ENCODE measurements at regions not wholly inside any gene's neighbourhood (a gene's known extent, or its start where the extent isn't known, plus 50 kb on each side); places are given as distances from the start of the nearest gene placed in this dataset.

DNA sequence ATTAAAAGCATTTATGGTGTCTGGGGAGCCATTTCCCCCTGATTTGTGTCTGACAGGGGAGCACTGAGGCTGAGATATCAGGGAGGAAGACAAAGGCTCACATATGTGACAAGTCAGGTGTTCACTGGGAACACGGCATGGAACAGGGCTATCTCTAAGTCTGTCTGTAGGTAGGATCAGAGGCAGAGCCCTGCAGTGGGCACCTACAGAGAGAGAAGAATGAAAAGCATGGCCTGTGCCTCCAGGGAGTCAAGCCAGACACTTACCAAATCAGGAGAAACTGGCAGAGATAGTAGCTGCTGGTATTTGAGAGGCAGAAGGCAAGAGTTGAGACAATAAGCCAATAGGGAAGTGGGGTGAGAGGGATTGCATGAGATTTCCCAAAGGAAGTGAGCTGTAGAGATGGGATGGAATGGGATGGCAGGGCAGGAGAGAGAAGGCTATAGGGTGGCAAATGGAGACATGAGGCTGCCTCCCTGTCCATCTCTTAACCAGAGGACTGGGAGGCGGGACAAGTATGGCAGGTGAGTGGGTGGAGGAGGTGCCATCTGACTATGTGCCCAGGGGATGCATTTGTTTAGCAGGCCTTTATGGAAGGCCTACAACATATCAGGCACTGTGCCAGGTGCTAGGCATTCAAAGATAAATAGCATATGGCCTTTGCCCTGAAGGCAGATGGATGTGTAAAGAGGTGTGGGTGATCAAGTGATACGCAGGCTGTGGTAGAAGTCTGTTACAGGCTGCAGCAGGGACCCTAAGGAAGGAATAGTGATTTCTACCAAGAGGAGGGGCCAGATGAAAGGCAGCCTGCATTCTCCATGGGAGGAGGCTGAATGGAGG, 136.2 kb upstream of the IPO9 start:
- CTCF ChIA-PET, result no interaction called here
- no peaks in the 10 kb centered on the region for H3K36me3 Mint-ChIP-seq (ENCODE audit: insufficient read depth, unreplicated experiment)
- H3K9me3 Mint-ChIP-seq (ENCODE audit: low read depth, unreplicated experiment), result no peaks in the 10 kb centered on the region
- no peak for DNase-seq
- H3K4me3 Mint-ChIP-seq (ENCODE audit: low read depth, unreplicated experiment), result no peak overlapping the region
- peaks cover 16% of the 10 kb centered on the region for H3K27me3 Mint-ChIP-seq (ENCODE audit: unreplicated experiment)
- no peak overlapping the region for H3K27ac Mint-ChIP-seq (ENCODE audit: unreplicated experiment)
- no TSS peak for BruUV-seq (replicated peaks)
- TF ChIP-seq, protein P1, sequence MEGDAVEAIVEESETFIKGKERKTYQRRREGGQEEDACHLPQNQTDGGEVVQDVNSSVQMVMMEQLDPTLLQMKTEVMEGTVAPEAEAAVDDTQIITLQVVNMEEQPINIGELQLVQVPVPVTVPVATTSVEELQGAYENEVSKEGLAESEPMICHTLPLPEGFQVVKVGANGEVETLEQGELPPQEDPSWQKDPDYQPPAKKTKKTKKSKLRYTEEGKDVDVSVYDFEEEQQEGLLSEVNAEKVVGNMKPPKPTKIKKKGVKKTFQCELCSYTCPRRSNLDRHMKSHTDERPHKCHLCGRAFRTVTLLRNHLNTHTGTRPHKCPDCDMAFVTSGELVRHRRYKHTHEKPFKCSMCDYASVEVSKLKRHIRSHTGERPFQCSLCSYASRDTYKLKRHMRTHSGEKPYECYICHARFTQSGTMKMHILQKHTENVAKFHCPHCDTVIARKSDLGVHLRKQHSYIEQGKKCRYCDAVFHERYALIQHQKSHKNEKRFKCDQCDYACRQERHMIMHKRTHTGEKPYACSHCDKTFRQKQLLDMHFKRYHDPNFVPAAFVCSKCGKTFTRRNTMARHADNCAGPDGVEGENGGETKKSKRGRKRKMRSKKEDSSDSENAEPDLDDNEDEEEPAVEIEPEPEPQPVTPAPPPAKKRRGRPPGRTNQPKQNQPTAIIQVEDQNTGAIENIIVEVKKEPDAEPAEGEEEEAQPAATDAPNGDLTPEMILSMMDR (IDR thresholded peaks at IDR 0.05; ENCODE audit: unreplicated experiment), result no peak
- H3K4me1 Mint-ChIP-seq (ENCODE audit: low read depth, unreplicated experiment), result no peaks in the 10 kb centered on the region
- intact Hi-C loops (cut with micrococcal nuclease; ENCODE audit: unreplicated experiment), result no loop called here

DNA sequence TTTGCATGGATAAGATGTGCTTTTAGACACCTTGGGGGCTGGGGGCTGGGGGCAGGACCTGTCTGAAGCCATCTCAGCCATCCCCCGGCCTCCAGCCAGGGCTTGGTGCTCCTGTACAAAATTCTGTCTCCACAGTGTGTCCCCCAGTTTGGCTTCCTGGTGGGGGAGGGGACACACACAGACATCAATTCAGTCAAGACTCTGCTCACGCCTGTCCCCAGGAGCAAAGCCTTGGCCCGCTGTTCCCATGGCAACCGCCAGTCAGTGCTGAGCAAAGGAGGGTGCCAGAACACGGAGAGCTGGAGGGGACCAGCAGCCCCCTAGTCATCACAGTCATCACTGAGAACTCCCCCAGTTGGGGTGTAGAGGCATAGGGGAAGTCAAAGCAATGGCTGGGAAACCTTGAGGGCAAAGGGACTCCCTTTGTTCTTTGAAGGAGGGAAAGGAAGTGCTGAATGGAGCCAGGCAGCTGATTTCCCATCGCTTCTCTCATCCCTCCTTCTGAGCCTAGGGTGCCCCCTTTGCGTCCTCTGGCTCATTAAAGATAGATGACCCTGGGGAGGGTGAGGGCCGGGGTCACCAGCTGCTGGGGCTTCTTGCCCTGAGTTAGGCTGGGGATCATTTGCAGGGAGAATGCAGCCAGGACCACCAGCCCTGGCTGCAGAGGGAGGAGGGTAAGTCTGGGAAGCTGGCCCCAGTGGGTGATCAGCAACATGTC, 134.9 kb upstream of the IPO9 start:
- TF ChIP-seq, protein P1 (IDR thresholded peaks at IDR 0.05; ENCODE audit: unreplicated experiment), result no peak
- H3K36me3 Mint-ChIP-seq (ENCODE audit: insufficient read depth, unreplicated experiment), result no peaks in the 10 kb centered on the region
- no TSS peak for BruUV-seq (replicated peaks)
- H3K4me1 Mint-ChIP-seq (ENCODE audit: low read depth, unreplicated experiment), result no peaks in the 10 kb centered on the region
- DNase-seq, result no peak
- no peak overlapping the region for H3K4me3 Mint-ChIP-seq (ENCODE audit: low read depth, unreplicated experiment)
- intact Hi-C loops (cut with micrococcal nuclease; ENCODE audit: unreplicated experiment), result no loop called here
- peaks cover 26% of the 10 kb centered on the region for H3K27me3 Mint-ChIP-seq (ENCODE audit: unreplicated experiment)
- no peak overlapping the region for H3K27ac Mint-ChIP-seq (ENCODE audit: unreplicated experiment)
- CTCF ChIA-PET, result no interaction called here
- H3K9me3 Mint-ChIP-seq (ENCODE audit: low read depth, unreplicated experiment), result no peaks in the 10 kb centered on the region

DNA sequence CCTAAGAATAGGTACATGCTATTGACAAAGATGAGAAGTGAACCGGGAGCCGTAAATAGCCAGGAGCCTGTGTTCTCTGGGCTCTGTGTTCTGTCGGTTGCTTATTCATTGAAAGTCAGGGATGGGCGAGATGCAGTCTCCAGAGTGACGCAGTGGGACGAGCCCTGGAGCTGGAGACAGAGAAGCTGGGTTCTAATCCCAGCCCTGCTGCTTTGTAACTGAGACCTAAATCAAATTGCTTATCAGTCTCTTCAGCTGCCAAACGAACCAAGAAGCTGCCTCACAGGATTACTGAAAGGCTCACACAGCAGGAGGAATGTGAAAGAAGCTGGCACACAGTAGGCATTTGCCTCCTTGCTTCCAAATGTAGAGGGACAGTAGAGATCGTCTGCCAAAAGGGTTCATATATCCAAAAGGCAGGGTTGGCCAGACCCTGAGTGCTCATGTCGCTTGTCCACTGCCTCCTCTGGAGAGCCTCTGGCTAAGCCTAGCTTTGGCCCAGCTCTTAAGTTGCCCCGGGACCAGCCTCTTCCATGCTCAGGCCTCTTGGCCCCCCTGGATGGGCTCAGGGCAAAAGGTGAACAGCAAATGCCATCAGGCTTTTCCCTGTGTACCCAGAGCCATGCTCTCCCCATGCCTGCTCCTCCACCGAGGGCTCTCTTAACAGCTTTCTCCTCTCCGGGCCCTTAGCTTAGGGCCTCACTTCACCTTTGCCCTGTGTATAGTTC, 134.2 kb upstream of the IPO9 start:
- no peaks in the 10 kb centered on the region for H3K9me3 Mint-ChIP-seq (ENCODE audit: low read depth, unreplicated experiment)
- H3K36me3 Mint-ChIP-seq (ENCODE audit: insufficient read depth, unreplicated experiment), result no peaks in the 10 kb centered on the region
- TF ChIP-seq, protein P1 (IDR thresholded peaks at IDR 0.05; ENCODE audit: unreplicated experiment), result no peak
- peaks cover 26% of the 10 kb centered on the region for H3K27me3 Mint-ChIP-seq (ENCODE audit: unreplicated experiment)
- no peak for DNase-seq
- BruUV-seq (replicated peaks), result no TSS peak
- H3K4me1 Mint-ChIP-seq (ENCODE audit: low read depth, unreplicated experiment), result no peaks in the 10 kb centered on the region
- CTCF ChIA-PET, result interaction anchor here (0.8 kb wide), 1 partner anchor 76 kb away, joined by 3 read pairs; no protein-coding TSS in a partner anchor
- intact Hi-C loops (cut with micrococcal nuclease; ENCODE audit: unreplicated experiment), result no loop called here
- no peak overlapping the region for H3K27ac Mint-ChIP-seq (ENCODE audit: unreplicated experiment)
- no peak overlapping the region for H3K4me3 Mint-ChIP-seq (ENCODE audit: low read depth, unreplicated experiment)

DNA sequence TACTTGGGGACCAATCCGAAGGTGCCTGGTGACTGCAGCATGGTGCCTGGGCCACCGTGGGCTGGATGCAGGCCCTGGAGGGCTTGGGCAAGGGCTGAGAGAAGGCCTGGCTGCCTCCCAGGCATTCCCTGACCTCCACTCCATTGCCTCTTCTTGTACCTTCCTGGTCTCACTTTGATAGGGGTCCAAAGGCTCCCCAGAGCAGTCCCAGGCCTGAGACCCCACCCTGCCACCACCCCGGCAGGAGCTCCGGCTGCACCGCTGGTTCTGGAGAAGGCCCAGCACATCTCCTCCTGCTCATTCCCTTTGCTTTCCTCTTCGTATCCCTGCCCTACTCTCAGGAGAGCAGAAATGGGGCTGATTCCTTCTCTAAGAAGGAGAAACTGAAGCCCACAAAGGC, 133.3 kb upstream of the IPO9 start:
- BruUV-seq (replicated peaks), result no TSS peak
- no peak overlapping the region for H3K27ac Mint-ChIP-seq (ENCODE audit: unreplicated experiment)
- intact Hi-C loops (cut with micrococcal nuclease; ENCODE audit: unreplicated experiment), result no loop called here
- TF ChIP-seq, protein P1 (IDR thresholded peaks at IDR 0.05; ENCODE audit: unreplicated experiment), result no peak
- no peaks in the 10 kb centered on the region for H3K9me3 Mint-ChIP-seq (ENCODE audit: low read depth, unreplicated experiment)
- CTCF ChIA-PET, result no interaction called here
- H3K27me3 Mint-ChIP-seq (ENCODE audit: unreplicated experiment), result peaks cover 26% of the 10 kb centered on the region
- no peaks in the 10 kb centered on the region for H3K36me3 Mint-ChIP-seq (ENCODE audit: insufficient read depth, unreplicated experiment)
- H3K4me3 Mint-ChIP-seq (ENCODE audit: low read depth, unreplicated experiment), result no peak overlapping the region
- no peaks in the 10 kb centered on the region for H3K4me1 Mint-ChIP-seq (ENCODE audit: low read depth, unreplicated experiment)
- DNase-seq, result no peak
